H9 (cell line): ENCODE measurements at regions not wholly inside any gene's neighbourhood (a gene's known extent, or its start where the extent isn't known, plus 50 kb on each side); places are given as distances from the start of the nearest gene placed in this dataset.

Source experiments
- DNase-seq: peaks from one replicate; pipeline ENCODE4 v3.0.0-alpha.2; 2017
- H2AFZ ChIP-seq: one replicate; pipeline ENCODE4 v1.6.1; 2013; ENCODE audit warnings: mild to moderate bottlenecking, low read length, control low read depth, moderate library complexity
- H2AK5ac ChIP-seq: 2 replicates; pipeline ENCODE4 v1.6.1; 2013; ENCODE audit warnings: low read length, control low read depth, mixed read lengths; ENCODE audit not compliant: insufficient read length
- H2BK120ac ChIP-seq: one replicate; pipeline ENCODE4 v1.6.1; 2013; ENCODE audit warnings: low read depth, mild to moderate bottlenecking, low read length, control low read depth, inconsistent platforms; ENCODE audit not compliant: poor library complexity, severe bottlenecking
- H2BK12ac ChIP-seq: 2 replicates; pipeline ENCODE4 v1.6.1; 2013; ENCODE audit warnings: low read length, control low read depth, mixed read lengths, low read depth; ENCODE audit not compliant: insufficient read length
- H2BK15ac ChIP-seq: 2 replicates; pipeline ENCODE4 v1.6.1; 2013; ENCODE audit warnings: low read depth, low read length, control low read depth
- H2BK20ac ChIP-seq: one replicate; pipeline ENCODE4 v1.6.1; 2013; ENCODE audit warnings: low read depth, mild to moderate bottlenecking, low read length, control low read depth, inconsistent platforms; ENCODE audit not compliant: poor library complexity, severe bottlenecking
- H2BK5ac ChIP-seq: 2 replicates; pipeline ENCODE4 v1.6.1; 2013; ENCODE audit warnings: low read length, control low read depth, mixed read lengths; ENCODE audit not compliant: insufficient read length
- H3K14ac ChIP-seq: 2 replicates; pipeline ENCODE4 v1.6.1; 2013; ENCODE audit warnings: low read length, control low read depth; ENCODE audit not compliant: insufficient read depth
- H3K18ac ChIP-seq: 2 replicates; pipeline ENCODE4 v1.6.1; 2013; ENCODE audit warnings: low read depth, mild to moderate bottlenecking, mixed read lengths, low read length, control low read depth; ENCODE audit not compliant: insufficient read length
- H3K23ac ChIP-seq: 2 replicates; pipeline ENCODE4 v1.6.1; 2013; ENCODE audit warnings: low read length, control low read depth, mixed read lengths, low read depth; ENCODE audit not compliant: insufficient read length
- H3K23me2 ChIP-seq: 2 replicates; pipeline ENCODE4 v1.6.1; 2013; ENCODE audit warnings: low read depth, mild to moderate bottlenecking, mixed read lengths, low read length, control low read depth; ENCODE audit not compliant: insufficient read length, poor library complexity, severe bottlenecking
- H3K27ac ChIP-seq: 2 replicates; pipeline ENCODE4 v1.5.1; 2013; ENCODE audit warnings: low read length, control low read depth, mixed read lengths, low read depth; ENCODE audit not compliant: insufficient read length
- H3K27me3 ChIP-seq: 2 replicates; pipeline ENCODE4 v1.6.1; 2013; ENCODE audit warnings: low read length, control low read depth, inconsistent platforms; ENCODE audit not compliant: insufficient read depth
- H3K4ac ChIP-seq: 2 replicates; pipeline ENCODE4 v1.6.1; 2013; ENCODE audit warnings: low read depth, mild to moderate bottlenecking, control low read depth, inconsistent platforms, low read length, moderate library complexity
- H3K4me1 ChIP-seq: 2 replicates; pipeline ENCODE4 v1.6.1; 2013; ENCODE audit warnings: low read length, control low read depth, inconsistent platforms; ENCODE audit not compliant: insufficient read depth
- H3K4me2 ChIP-seq: 2 replicates; pipeline ENCODE4 v1.6.1; 2013; ENCODE audit warnings: low read length, control low read depth, mixed read lengths; ENCODE audit not compliant: insufficient read length, insufficient read depth
- H3K56ac ChIP-seq: 2 replicates; pipeline ENCODE4 v1.6.1; 2013; ENCODE audit warnings: low read depth, mild to moderate bottlenecking, mixed read lengths, low read length, control low read depth; ENCODE audit not compliant: insufficient read length
- H3K79me1 ChIP-seq: 2 replicates; pipeline ENCODE4 v1.6.1; 2013; ENCODE audit warnings: low read depth, mild to moderate bottlenecking, moderate library complexity, low read length, control low read depth, inconsistent platforms; ENCODE audit not compliant: insufficient read depth, poor library complexity, severe bottlenecking
- H3K79me2 ChIP-seq: 2 replicates; pipeline ENCODE4 v1.6.1; 2013; ENCODE audit warnings: low read length, control low read depth, inconsistent platforms; ENCODE audit not compliant: insufficient read depth
- H3K9ac ChIP-seq: 2 replicates; pipeline ENCODE4 v1.6.1; 2013; ENCODE audit warnings: low read length, control low read depth, mixed read lengths; ENCODE audit not compliant: insufficient read length; ENCODE audit errors: extremely low read depth
- H3K9me3 ChIP-seq: one replicate; pipeline ENCODE4 v1.6.1; 2013; ENCODE audit warnings: low read depth, low read length, inconsistent platforms; ENCODE audit not compliant: control insufficient read depth
- H3T11ph ChIP-seq: one replicate; pipeline ENCODE4 v1.6.1; 2013; ENCODE audit warnings: mild to moderate bottlenecking, low read length, control low read depth, inconsistent platforms
- H4K20me1 ChIP-seq: one replicate; pipeline ENCODE4 v1.6.1; 2013; ENCODE audit not compliant: control insufficient read depth, insufficient read length, insufficient read depth
- H4K5ac ChIP-seq: 2 replicates; pipeline ENCODE4 v1.6.1; 2013; ENCODE audit warnings: low read depth, mild to moderate bottlenecking, mixed read lengths, low read length, control low read depth; ENCODE audit not compliant: insufficient read length
- H4K8ac ChIP-seq: replicated peaks from 2 replicates; pipeline ENCODE4 v1.6.1; 2013; ENCODE audit warnings: low read length, control low read depth, mixed read lengths, low read depth; ENCODE audit not compliant: insufficient read length
- H4K91ac ChIP-seq: 2 replicates; pipeline ENCODE4 v1.6.1; 2013; ENCODE audit warnings: low read depth, mild to moderate bottlenecking, moderate library complexity, mixed read lengths, low read length, control low read depth; ENCODE audit not compliant: insufficient read length
- H3K27ac Mint-ChIP-seq, 3 experiments: 2 replicates in 2 of 3; 3 replicates in 1 of 3; pipeline ENCODE4 v1.8.0; 2020 to 2021; ENCODE audit warnings: mixed read lengths in 3 of 3, mild to moderate bottlenecking in 1 of 3, moderate library complexity in 1 of 3
- H3K27me3 Mint-ChIP-seq: 2 replicates; pipeline ENCODE4 v1.8.0; 2021; ENCODE audit warnings: low read depth, mild to moderate bottlenecking, moderate library complexity, mixed read lengths
- H3K36me3 Mint-ChIP-seq, 3 experiments: 2 replicates in 2 of 3; 3 replicates in 1 of 3; pipeline ENCODE4 v1.8.0; 2020 to 2021; ENCODE audit warnings: low read depth in 3 of 3, mixed read lengths in 3 of 3; ENCODE audit not compliant: insufficient read depth in 1 of 3
- H3K4me1 Mint-ChIP-seq, 2 experiments: 2 replicates each; pipeline ENCODE4 v1.8.0; 2020; ENCODE audit warnings: mixed read lengths in 2 of 2
- H3K4me3 Mint-ChIP-seq, 2 experiments: 2 replicates in 1 of 2; 3 replicates in 1 of 2; pipeline ENCODE4 v1.8.0; 2020 to 2021; ENCODE audit warnings: mild to moderate bottlenecking in 2 of 2, mixed read lengths in 2 of 2, moderate library complexity in 1 of 2
- H3K9me3 Mint-ChIP-seq, 2 experiments: 2 replicates in 1 of 2; 3 replicates in 1 of 2; pipeline ENCODE4 v1.8.0; 2020; ENCODE audit warnings: mild to moderate bottlenecking in 2 of 2, mixed read lengths in 2 of 2, moderate library complexity in 1 of 2
- WGBS: extraction: QIAGEN DNeasy Blood & Tissue Kit; methylation state at CpG from one replicate; pipeline ENCODE4 v1.1.7; 2013; ENCODE audit warnings: missing lambda C conversion rate, low lambda C conversion rate, mixed read lengths; ENCODE audit not compliant: insufficient read length; ENCODE audit errors: extremely low coverage; 5-methylcytosine and 5-hydroxymethylcytosine counted together
- TF ChIP-seq, protein P1 (sequence below): fragments of 200-600 bp; sonication (generic); conservative IDR thresholded peaks from 3 replicates; pipeline ENCODE4 v1.8.0; 2021; ENCODE audit warnings: antibody characterized with exemption, mild to moderate bottlenecking

DNA sequence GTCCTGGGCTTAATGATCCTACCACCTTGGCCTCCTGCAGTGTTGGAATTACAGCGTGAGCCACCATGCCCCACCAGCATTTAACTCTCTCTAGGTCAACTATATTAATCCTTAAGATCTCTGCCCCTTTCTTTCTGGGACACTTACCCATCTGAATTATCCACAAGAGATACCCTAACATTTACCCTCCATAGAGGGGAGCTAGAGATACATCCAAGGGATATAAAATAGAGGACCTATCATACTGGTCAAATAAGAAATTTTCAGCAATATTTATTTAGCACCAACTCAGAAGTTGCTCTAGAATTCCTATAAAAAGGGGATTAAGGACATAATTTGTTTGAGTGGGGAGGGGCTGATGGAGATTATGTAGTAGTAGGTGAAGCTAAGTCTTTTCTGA lies 96.5 kb downstream of the OTUD1 start:
- Mint-ChIP-seq H3K27ac (no peak overlapping the region), H3K27me3 (no peaks in the 10 kb centered on the region; the same call in 1 of the 2 replicates), H3K36me3 (no peaks in the 10 kb centered on the region), H3K4me1 (peaks cover 2% of the 10 kb centered on the region in 2 experiments), H3K9me3 (no peaks in the 10 kb centered on the region), H3K4me3 (no peak overlapping the region)
- Histone ChIP-seq H3T11ph (no peak overlapping the region), H2BK20ac (no peak overlapping the region), H4K8ac (no peak overlapping the region), H4K5ac (no peak overlapping the region), H2BK15ac (no peak overlapping the region), H3K4me1 (no peaks in the 10 kb centered on the region; the same call in 1 of the 2 replicates), H2BK12ac (no peak overlapping the region), H2BK5ac (no peak overlapping the region), H3K79me2 (no peaks in the 10 kb centered on the region), H2AFZ (no peak overlapping the region), H2BK120ac (no peak overlapping the region), H3K79me1 (no peaks in the 10 kb centered on the region), H4K20me1 (no peaks in the 10 kb centered on the region), H3K27me3 (no peaks in the 10 kb centered on the region), H4K91ac (no peak overlapping the region), H3K27ac (no peak overlapping the region), H3K9ac (no peak overlapping the region), H2AK5ac (no peak overlapping the region), H3K18ac (no peak overlapping the region), H3K4me2 (no peak overlapping the region), H3K4ac (no peak overlapping the region), H3K23ac (no peak overlapping the region), H3K23me2 (no peaks in the 10 kb centered on the region), H3K56ac (no peak overlapping the region), H3K14ac (no peak overlapping the region), H3K9me3 (no peaks in the 10 kb centered on the region)
- WGBS: no CpG with 5 or more reads among the region's 1 CpG
- TF ChIP-seq, protein P1, sequence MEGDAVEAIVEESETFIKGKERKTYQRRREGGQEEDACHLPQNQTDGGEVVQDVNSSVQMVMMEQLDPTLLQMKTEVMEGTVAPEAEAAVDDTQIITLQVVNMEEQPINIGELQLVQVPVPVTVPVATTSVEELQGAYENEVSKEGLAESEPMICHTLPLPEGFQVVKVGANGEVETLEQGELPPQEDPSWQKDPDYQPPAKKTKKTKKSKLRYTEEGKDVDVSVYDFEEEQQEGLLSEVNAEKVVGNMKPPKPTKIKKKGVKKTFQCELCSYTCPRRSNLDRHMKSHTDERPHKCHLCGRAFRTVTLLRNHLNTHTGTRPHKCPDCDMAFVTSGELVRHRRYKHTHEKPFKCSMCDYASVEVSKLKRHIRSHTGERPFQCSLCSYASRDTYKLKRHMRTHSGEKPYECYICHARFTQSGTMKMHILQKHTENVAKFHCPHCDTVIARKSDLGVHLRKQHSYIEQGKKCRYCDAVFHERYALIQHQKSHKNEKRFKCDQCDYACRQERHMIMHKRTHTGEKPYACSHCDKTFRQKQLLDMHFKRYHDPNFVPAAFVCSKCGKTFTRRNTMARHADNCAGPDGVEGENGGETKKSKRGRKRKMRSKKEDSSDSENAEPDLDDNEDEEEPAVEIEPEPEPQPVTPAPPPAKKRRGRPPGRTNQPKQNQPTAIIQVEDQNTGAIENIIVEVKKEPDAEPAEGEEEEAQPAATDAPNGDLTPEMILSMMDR: peak; percentile 37
- DNase-seq: no peak
